ENCODE measurements at regions not wholly inside any gene's neighbourhood (a gene's known extent, or its start where the extent isn't known, plus 50 kb on each side); places are given as distances from the start of the nearest gene placed in this dataset.

- H3K9me3 ChIP-seq (ENCODE audit: control insufficient read depth, insufficient read depth, low read depth, low read length), result no peaks in the 10 kb centered on the region
- intact Hi-C loops (cut with micrococcal nuclease; ENCODE audit: unreplicated experiment), result no loop called here
- no TSS peak for BruUV-seq (replicated peaks)
- no peak overlapping the region for H3K4me3 ChIP-seq (ENCODE audit: low read depth in 2 of 2, low read length in 2 of 2)
- TF ChIP-seq SIN3A (IDR thresholded peaks at IDR 0.05; ENCODE audit: borderline replicate concordance, insufficient read depth, low read depth, low read length), result no peak
- TF ChIP-seq CTCF (IDR thresholded peaks at IDR 0.05), result no peak
- TF ChIP-seq POLR2AphosphoS5 (IDR thresholded peaks at IDR 0.05; ENCODE audit: low read depth, low read length), result no peak
- TF ChIP-seq TCF7L2 (IDR thresholded peaks at IDR 0.05; ENCODE audit: low read depth, low read length), result no peak
- TF ChIP-seq REST (IDR thresholded peaks at IDR 0.05; ENCODE audit: insufficient read depth in 1 of 2, low read depth in 2 of 2, low read length in 1 of 2), result no peak
- in situ Hi-C loops (cut with HindIII; ENCODE audit: low pct_unique_long_range_greater_than_20kb, low sequenced_read_pairs), result no loop called here
- ChIA-PET CTCF (no interaction called here), POLR2A (no interaction called here)
- ATAC-seq (no peak), DNase-seq (ENCODE audit: low read depth, low spot score) (no peak)
- H3K27ac ChIP-seq (ENCODE audit: low read length), result no peak overlapping the region
- no peaks in the 10 kb centered on the region for H3K36me3 ChIP-seq (ENCODE audit: control insufficient read depth, insufficient read depth, low read length)
- H3K4me1 ChIP-seq (ENCODE audit: control insufficient read depth, insufficient read depth, low read length), result no peaks in the 10 kb centered on the region
- no peaks in the 10 kb centered on the region for H3K27me3 ChIP-seq (ENCODE audit: control insufficient read depth, insufficient read depth, low read length)
Measured at GRCh38 chr14:85865701-85866100, 335.8 kb downstream of the FLRT2 start.

GRCh38 chr14:85858634-85859033 is 328.7 kb downstream of the FLRT2 start:
- Histone ChIP-seq H3K4me1 (ENCODE audit: control insufficient read depth, insufficient read depth, low read length) (no peaks in the 10 kb centered on the region), H3K9me3 (ENCODE audit: control insufficient read depth, insufficient read depth, low read depth, low read length) (no peaks in the 10 kb centered on the region), H3K27me3 (ENCODE audit: control insufficient read depth, insufficient read depth, low read length) (no peaks in the 10 kb centered on the region), H3K36me3 (ENCODE audit: control insufficient read depth, insufficient read depth, low read length) (no peaks in the 10 kb centered on the region), H3K27ac (ENCODE audit: low read length) (no peak overlapping the region), H3K4me3 (ENCODE audit: low read depth in 2 of 2, low read length in 2 of 2) (no peak overlapping the region)
- ChIA-PET POLR2A (no interaction called here), CTCF (no interaction called here)
- in situ Hi-C loops (cut with HindIII; ENCODE audit: low pct_unique_long_range_greater_than_20kb, low sequenced_read_pairs) (no loop called here), intact Hi-C loops (cut with micrococcal nuclease; ENCODE audit: unreplicated experiment) (no loop called here)
- ATAC-seq (no peak), DNase-seq (ENCODE audit: low read depth, low spot score) (no peak)
- TF ChIP-seq TCF7L2 (IDR thresholded peaks at IDR 0.05; ENCODE audit: low read depth, low read length) (no peak), SIN3A (IDR thresholded peaks at IDR 0.05; ENCODE audit: borderline replicate concordance, insufficient read depth, low read depth, low read length) (no peak), REST (IDR thresholded peaks at IDR 0.05; ENCODE audit: insufficient read depth in 1 of 2, low read depth in 2 of 2, low read length in 1 of 2) (no peak), POLR2AphosphoS5 (IDR thresholded peaks at IDR 0.05; ENCODE audit: low read depth, low read length) (no peak), CTCF (IDR thresholded peaks at IDR 0.05) (no peak)
- BruUV-seq (replicated peaks), result no TSS peak

Data from Panc1 (cell line).